ENCODE measurements at regions not wholly inside any gene's neighbourhood (a gene's known extent, or its start where the extent isn't known, plus 50 kb on each side); places are given as distances from the start of the nearest gene placed in this dataset.

DNA sequence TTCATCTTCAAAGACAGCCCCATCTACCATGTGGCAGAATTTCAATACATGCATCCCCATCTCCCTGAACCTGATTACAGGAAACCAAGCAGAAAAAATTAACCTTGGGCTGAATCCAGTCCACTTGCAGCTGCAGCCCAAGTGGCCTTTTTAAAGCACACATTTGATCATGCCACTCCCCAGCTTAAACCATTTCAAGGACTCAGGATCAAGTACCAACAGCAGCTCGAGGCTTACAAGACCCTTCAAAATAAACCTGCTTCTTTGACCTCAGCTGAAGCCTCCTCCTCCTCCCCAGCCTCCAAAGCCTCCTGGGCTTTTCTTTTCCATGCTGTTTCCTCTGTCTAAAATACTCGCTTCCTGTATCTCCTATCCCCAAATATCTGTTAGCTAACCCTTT, 50.7 kb upstream of the KIT start:
- Histone ChIP-seq H3K36me3 (ENCODE audit: control insufficient read depth, insufficient read depth, low read length) (no peaks in the 10 kb centered on the region), H3K9ac (ENCODE audit: insufficient read depth in 1 of 2, low read depth in 2 of 2, low read length in 2 of 2) (no peak overlapping the region), H3K4me1 (replicated peaks in 1 of 2; ENCODE audit: control insufficient read depth in 2 of 2, insufficient read depth in 2 of 2, low read length in 2 of 2) (no peaks in the 10 kb centered on the region), H3K79me2 (ENCODE audit: control insufficient read depth, insufficient read depth, low read length) (no peaks in the 10 kb centered on the region), H3K9me3 (replicated peaks; ENCODE audit: control insufficient read depth, insufficient read depth, low read depth, low read length) (no peaks in the 10 kb centered on the region), H3K27ac (ENCODE audit: extremely low read depth, low read depth, low read length) (no peak overlapping the region), H2AFZ (ENCODE audit: low read depth, low read length) (no peak overlapping the region), H3K4me2 (ENCODE audit: insufficient read depth, low read length) (no peak overlapping the region), H4K20me1 (replicated peaks; ENCODE audit: control insufficient read depth, insufficient read depth, low read length) (no peaks in the 10 kb centered on the region), H3K4me3 (no peak overlapping the region), H3K27me3 (ENCODE audit: control insufficient read depth in 2 of 2, insufficient read depth in 2 of 2, low read length in 2 of 2) (no peaks in the 10 kb centered on the region), H3K9me1 (ENCODE audit: control insufficient read depth, insufficient read depth, low read length) (no peaks in the 10 kb centered on the region)
- FAIRE-seq (no peak), ATAC-seq (no peak), DNase-seq (ENCODE audit: extremely low read depth in 1 of 4, low spot score in 3 of 4) (no peak)
- 36% methylated on average over 2 of the region's 2 CpGs for WGBS (ENCODE audit: insufficient coverage, low coverage, missing lambda C conversion rate)
- in situ Hi-C loops (cut with MboI) = no loop called here
- intact Hi-C loops (cut with micrococcal nuclease) = no loop called here
- ChIA-PET POLR2A (no interaction called here), CTCF (ENCODE audit: low intra/inter-chr PET ratio) (no interaction called here)
- no TSS peak for BruUV-seq (replicated peaks)
- TF ChIP-seq, protein P1, sequence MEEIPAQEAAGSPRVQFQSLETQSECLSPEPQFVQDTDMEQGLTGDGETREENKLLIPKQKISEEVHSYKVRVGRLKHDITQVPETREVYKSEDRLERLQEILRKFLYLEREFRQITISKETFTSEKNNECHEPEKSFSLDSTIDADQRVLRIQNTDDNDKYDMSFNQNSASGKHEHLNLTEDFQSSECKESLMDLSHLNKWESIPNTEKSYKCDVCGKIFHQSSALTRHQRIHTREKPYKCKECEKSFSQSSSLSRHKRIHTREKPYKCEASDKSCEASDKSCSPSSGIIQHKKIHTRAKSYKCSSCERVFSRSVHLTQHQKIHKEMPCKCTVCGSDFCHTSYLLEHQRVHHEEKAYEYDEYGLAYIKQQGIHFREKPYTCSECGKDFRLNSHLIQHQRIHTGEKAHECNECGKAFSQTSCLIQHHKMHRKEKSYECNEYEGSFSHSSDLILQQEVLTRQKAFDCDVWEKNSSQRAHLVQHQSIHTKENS (CRISPR knock-in tag; IDR thresholded peaks at IDR 0.05) = no peak
- TF ChIP-seq, protein P2, sequence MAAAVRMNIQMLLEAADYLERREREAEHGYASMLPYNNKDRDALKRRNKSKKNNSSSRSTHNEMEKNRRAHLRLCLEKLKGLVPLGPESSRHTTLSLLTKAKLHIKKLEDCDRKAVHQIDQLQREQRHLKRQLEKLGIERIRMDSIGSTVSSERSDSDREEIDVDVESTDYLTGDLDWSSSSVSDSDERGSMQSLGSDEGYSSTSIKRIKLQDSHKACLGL (CRISPR knock-in tag; IDR thresholded peaks at IDR 0.05; ENCODE audit: borderline replicate concordance, poor library complexity, severe bottlenecking) = no peak
- no peak for TF ChIP-seq HNRNPLL (IDR thresholded peaks at IDR 0.05; ENCODE audit: low read depth, low read length, poor library complexity, severe bottlenecking)
- TF ChIP-seq, protein P3, sequence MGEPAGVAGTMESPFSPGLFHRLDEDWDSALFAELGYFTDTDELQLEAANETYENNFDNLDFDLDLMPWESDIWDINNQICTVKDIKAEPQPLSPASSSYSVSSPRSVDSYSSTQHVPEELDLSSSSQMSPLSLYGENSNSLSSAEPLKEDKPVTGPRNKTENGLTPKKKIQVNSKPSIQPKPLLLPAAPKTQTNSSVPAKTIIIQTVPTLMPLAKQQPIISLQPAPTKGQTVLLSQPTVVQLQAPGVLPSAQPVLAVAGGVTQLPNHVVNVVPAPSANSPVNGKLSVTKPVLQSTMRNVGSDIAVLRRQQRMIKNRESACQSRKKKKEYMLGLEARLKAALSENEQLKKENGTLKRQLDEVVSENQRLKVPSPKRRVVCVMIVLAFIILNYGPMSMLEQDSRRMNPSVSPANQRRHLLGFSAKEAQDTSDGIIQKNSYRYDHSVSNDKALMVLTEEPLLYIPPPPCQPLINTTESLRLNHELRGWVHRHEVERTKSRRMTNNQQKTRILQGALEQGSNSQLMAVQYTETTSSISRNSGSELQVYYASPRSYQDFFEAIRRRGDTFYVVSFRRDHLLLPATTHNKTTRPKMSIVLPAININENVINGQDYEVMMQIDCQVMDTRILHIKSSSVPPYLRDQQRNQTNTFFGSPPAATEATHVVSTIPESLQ (CRISPR knock-in tag; IDR thresholded peaks at IDR 0.05) = no peak
- TF ChIP-seq NELFE (IDR thresholded peaks at IDR 0.05; ENCODE audit: insufficient read depth, insufficient read length) = no peak
- TF ChIP-seq, protein P4, sequence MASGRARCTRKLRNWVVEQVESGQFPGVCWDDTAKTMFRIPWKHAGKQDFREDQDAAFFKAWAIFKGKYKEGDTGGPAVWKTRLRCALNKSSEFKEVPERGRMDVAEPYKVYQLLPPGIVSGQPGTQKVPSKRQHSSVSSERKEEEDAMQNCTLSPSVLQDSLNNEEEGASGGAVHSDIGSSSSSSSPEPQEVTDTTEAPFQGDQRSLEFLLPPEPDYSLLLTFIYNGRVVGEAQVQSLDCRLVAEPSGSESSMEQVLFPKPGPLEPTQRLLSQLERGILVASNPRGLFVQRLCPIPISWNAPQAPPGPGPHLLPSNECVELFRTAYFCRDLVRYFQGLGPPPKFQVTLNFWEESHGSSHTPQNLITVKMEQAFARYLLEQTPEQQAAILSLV (tag; IDR thresholded peaks at IDR 0.05) = no peak
- no peak for TF ChIP-seq ELF1 (tag; IDR thresholded peaks at IDR 0.05)
- TF ChIP-seq NR1H2 (CRISPR knock-in tag; IDR thresholded peaks at IDR 0.05) = no peak
- TF ChIP-seq, protein P5, sequence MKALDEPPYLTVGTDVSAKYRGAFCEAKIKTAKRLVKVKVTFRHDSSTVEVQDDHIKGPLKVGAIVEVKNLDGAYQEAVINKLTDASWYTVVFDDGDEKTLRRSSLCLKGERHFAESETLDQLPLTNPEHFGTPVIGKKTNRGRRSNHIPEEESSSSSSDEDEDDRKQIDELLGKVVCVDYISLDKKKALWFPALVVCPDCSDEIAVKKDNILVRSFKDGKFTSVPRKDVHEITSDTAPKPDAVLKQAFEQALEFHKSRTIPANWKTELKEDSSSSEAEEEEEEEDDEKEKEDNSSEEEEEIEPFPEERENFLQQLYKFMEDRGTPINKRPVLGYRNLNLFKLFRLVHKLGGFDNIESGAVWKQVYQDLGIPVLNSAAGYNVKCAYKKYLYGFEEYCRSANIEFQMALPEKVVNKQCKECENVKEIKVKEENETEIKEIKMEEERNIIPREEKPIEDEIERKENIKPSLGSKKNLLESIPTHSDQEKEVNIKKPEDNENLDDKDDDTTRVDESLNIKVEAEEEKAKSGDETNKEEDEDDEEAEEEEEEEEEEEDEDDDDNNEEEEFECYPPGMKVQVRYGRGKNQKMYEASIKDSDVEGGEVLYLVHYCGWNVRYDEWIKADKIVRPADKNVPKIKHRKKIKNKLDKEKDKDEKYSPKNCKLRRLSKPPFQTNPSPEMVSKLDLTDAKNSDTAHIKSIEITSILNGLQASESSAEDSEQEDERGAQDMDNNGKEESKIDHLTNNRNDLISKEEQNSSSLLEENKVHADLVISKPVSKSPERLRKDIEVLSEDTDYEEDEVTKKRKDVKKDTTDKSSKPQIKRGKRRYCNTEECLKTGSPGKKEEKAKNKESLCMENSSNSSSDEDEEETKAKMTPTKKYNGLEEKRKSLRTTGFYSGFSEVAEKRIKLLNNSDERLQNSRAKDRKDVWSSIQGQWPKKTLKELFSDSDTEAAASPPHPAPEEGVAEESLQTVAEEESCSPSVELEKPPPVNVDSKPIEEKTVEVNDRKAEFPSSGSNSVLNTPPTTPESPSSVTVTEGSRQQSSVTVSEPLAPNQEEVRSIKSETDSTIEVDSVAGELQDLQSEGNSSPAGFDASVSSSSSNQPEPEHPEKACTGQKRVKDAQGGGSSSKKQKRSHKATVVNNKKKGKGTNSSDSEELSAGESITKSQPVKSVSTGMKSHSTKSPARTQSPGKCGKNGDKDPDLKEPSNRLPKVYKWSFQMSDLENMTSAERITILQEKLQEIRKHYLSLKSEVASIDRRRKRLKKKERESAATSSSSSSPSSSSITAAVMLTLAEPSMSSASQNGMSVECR (CRISPR knock-in tag; IDR thresholded peaks at IDR 0.05) = no peak
- TF ChIP-seq PHF21A (IDR thresholded peaks at IDR 0.05; ENCODE audit: borderline replicate concordance, low read depth) = no peak
